A549 (cell line): ENCODE measurements at regions not wholly inside any gene's neighbourhood (a gene's known extent, or its start where the extent isn't known, plus 50 kb on each side); places are given as distances from the start of the nearest gene placed in this dataset.

ENCODE experiments used
- CHD4 ChIP-seq: fragments of 200-600 bp; sonication (generic); IDR thresholded peaks from 2 replicates; pipeline ENCODE4 v1.6.1; 2016; ENCODE audit warnings: antibody characterized with exemption, mild to moderate bottlenecking, borderline replicate concordance
- CTCF ChIP-seq: fragments of >200 bp; sonication (Bioruptor Twin); formaldehyde crosslinking; IDR thresholded peaks from 3 replicates; pipeline ENCODE4 v1.5.1; 2016
- EHMT2 ChIP-seq: fragments of 200-600 bp; sonication (generic); IDR thresholded peaks from 2 replicates; pipeline ENCODE4 v1.6.1; 2016; ENCODE audit warnings: antibody characterized with exemption, low read depth, mild to moderate bottlenecking, moderate library complexity
- EP300 ChIP-seq, 2 experiments: fragments of >200 bp; sonication (Bioruptor Twin); formaldehyde crosslinking; IDR thresholded peaks; 2 replicates in 1 of 2; 3 replicates in 1 of 2; pipeline ENCODE4 v1.6.1; 2016 to 2017
- FOXS1 ChIP-seq: fragments of 250-450 bp; sonication (Bioruptor Pico); IDR thresholded peaks from 2 replicates; pipeline ENCODE4 v1.5.0; 2020; ENCODE audit warnings: mild to moderate bottlenecking, moderate library complexity
- JUN ChIP-seq, 2 experiments: fragments of >200 bp; sonication (Bioruptor Twin); formaldehyde crosslinking; IDR thresholded peaks; 2 replicates in 1 of 2; 3 replicates in 1 of 2; pipeline ENCODE4 v1.6.1; 2016 to 2017
- POLR2A ChIP-seq: IDR thresholded peaks from 2 replicates; pipeline ENCODE4 v1.6.1; 2012; ENCODE audit warnings: mild to moderate bottlenecking, low read length
- RAD21 ChIP-seq, 2 experiments: fragments of >200 bp in 1 of 2; sonication (Bioruptor Twin) in 1 of 2; formaldehyde crosslinking in 1 of 2; IDR thresholded peaks in 1 of 2; conservative IDR thresholded peaks in 1 of 2; 2 replicates in 1 of 2; 3 replicates in 1 of 2; pipeline ENCODE4 v1.6.1; 2012 to 2018; ENCODE audit warnings: inconsistent platforms in 1 of 2
- RFX5 ChIP-seq: fragments of 450-650 bp; IDR thresholded peaks from 2 replicates; pipeline ENCODE4 v1.7.1; 2014; ENCODE audit warnings: antibody characterized with exemption, mild to moderate bottlenecking, moderate library complexity
- USF2 ChIP-seq: fragments of 450-650 bp; IDR thresholded peaks from 2 replicates; pipeline ENCODE4 v1.6.1; 2014; ENCODE audit warnings: antibody characterized with exemption

- TF ChIP-seq RFX5 (no peak), EP300 (IDR thresholded peaks at IDR 0.05) (no peak), CTCF (no peak), POLR2A (no peak), JUN (IDR thresholded peaks at IDR 0.05) (no peak), EHMT2 (no peak), USF2 (no peak), CHD4 (no peak), FOXS1 (CRISPR knock-in tag) (no peak), RAD21 (conservative IDR thresholded peaks at IDR 0.05 in 1 of 2, IDR thresholded peaks at IDR 0.05 in 1 of 2) (no peak)
Observed at GRCh38 chr5:133866160-133866902, 102.1 kb downstream of the C5orf15 start.
